OCI-LY3 (cell line): ENCODE measurements at regions not wholly inside any gene's neighbourhood (a gene's known extent, or its start where the extent isn't known, plus 50 kb on each side); places are given as distances from the start of the nearest gene placed in this dataset.
A peak's percentile ranks its signal among the peaks of the same experiment; 100 is the strongest.

ENCODE experiments used
- H2AFZ ChIP-seq: fragments of 200-600, 300-600 bp; shearing (Covaris generic); 2 replicates; pipeline ENCODE4 v1.6.0; 2014; ENCODE audit warnings: antibody characterized with exemption, low read depth, low read length
- H3K27ac ChIP-seq: fragments of 200-600, 300-600 bp; sonication (generic); 2 replicates; pipeline ENCODE4 v1.5.1; 2014; ENCODE audit warnings: mild to moderate bottlenecking, low read length, moderate library complexity, mixed read lengths
- H3K27me3 ChIP-seq: fragments of 200-600, 300-600 bp; sonication (generic); 2 replicates; pipeline ENCODE4 v1.6.1; 2014; ENCODE audit warnings: low read depth, low read length, mixed read lengths
- H3K36me3 ChIP-seq: fragments of 200-600, 300-600 bp; sonication (generic); replicated peaks from 2 replicates; pipeline ENCODE3; 2014; ENCODE audit warnings: low read depth, low read length, mixed read lengths
- H3K4me1 ChIP-seq: fragments of 300-600, 200-600 bp; sonication (generic); 2 replicates; pipeline ENCODE4 v1.6.1; 2014; ENCODE audit warnings: low read length, mixed read lengths
- H3K4me2 ChIP-seq: fragments of 200-600, 300-600 bp; sonication (generic); 2 replicates; pipeline ENCODE4 v1.6.1; 2014; ENCODE audit warnings: low read length, mixed read lengths
- H3K4me3 ChIP-seq: fragments of 300-600, 200-600 bp; sonication (generic); 2 replicates; pipeline ENCODE4 v1.5.1; 2014; ENCODE audit warnings: antibody characterized with exemption, mild to moderate bottlenecking, low read length, moderate library complexity
- H3K79me2 ChIP-seq: fragments of 300-600, 200-600 bp; shearing (Covaris generic); 2 replicates; pipeline ENCODE4 v1.6.1; 2014; ENCODE audit warnings: mild to moderate bottlenecking, low read length, mixed read lengths
- H3K9ac ChIP-seq: fragments of 300-600, 200-600 bp; shearing (Covaris generic); 2 replicates; pipeline ENCODE4 v1.6.0; 2014; ENCODE audit warnings: mild to moderate bottlenecking, low read length, moderate library complexity
- H3K9me3 ChIP-seq: fragments of 200-600, 300-600 bp; shearing (Covaris generic); 2 replicates; pipeline ENCODE4 v1.6.1; 2014; ENCODE audit warnings: low read length, mixed read lengths; ENCODE audit not compliant: insufficient read depth
- H4K20me1 ChIP-seq: fragments of 200-600, 300-600 bp; sonication (generic); 2 replicates; pipeline ENCODE4 v1.6.1; 2016; ENCODE audit warnings: low read length, mixed read lengths; ENCODE audit not compliant: insufficient read depth
- CTCF ChIP-seq: fragments of 200-600, 300-600 bp; sonication (generic); IDR thresholded peaks from 2 replicates; pipeline ENCODE4 v1.5.1; 2014; ENCODE audit warnings: antibody characterized with exemption, low read length, low read depth
- EZH2phosphoT487 ChIP-seq: fragments of 200-600 bp; shearing (Covaris generic); IDR thresholded peaks from 2 replicates; pipeline ENCODE4 v1.6.1; 2018; ENCODE audit warnings: antibody characterized with exemption, mixed run types, low read depth

- Histone ChIP-seq H3K27me3 (no peaks in the 10 kb centered on the region), H4K20me1 (no peaks in the 10 kb centered on the region), H3K4me2 (no peak overlapping the region), H3K9ac (no peak overlapping the region), H3K9me3 (no peaks in the 10 kb centered on the region), H2AFZ (no peak overlapping the region), H3K36me3 (no peaks in the 10 kb centered on the region), H3K4me3 (no peak overlapping the region), H3K4me1 (no peaks in the 10 kb centered on the region), H3K79me2 (no peaks in the 10 kb centered on the region), H3K27ac (no peak overlapping the region)
- no peak for TF ChIP-seq CTCF
- no peak for TF ChIP-seq EZH2phosphoT487
Observed at GRCh38 chr2:76461431-76461830, 750.7 kb upstream of the GCFC2 start.

- no peak for TF ChIP-seq CTCF
- TF ChIP-seq EZH2phosphoT487, result no peak
- Histone ChIP-seq H3K4me3 (no peak overlapping the region), H3K4me2 (no peak overlapping the region), H3K4me1 (peaks cover under 1% of the 10 kb centered on the region), H3K27ac (no peak overlapping the region), H3K27me3 (no peaks in the 10 kb centered on the region), H3K9ac (no peak overlapping the region), H4K20me1 (no peaks in the 10 kb centered on the region), H2AFZ (no peak overlapping the region), H3K9me3 (no peaks in the 10 kb centered on the region), H3K36me3 (no peaks in the 10 kb centered on the region), H3K79me2 (no peaks in the 10 kb centered on the region)
Observed at GRCh38 chr2:76455910-76456309, 745.2 kb upstream of the GCFC2 start.

DNA sequence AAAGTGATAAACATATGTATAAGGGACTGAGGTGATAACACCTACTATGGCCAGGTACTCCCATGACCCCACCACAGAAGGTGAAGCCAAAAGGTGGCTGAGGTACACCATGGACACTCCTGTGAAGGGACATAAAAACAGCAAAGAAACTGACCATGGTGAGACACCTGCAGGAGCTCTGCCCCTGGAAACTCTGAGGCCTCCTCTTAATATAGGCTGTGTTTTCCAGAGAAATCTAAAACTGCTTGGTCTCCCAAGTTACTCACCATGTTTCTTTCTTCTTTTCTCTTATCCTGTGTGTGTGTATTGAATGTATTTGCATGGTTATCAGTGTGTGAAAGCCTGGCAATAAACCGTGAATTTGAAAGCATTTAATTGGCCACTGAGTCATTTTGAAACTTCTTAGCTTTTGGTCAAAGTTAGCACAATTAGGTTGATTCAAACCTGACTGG lies 739.3 kb upstream of the GCFC2 start:
- Histone ChIP-seq H3K4me3 (no peak overlapping the region; the same call in 1 of the 2 replicates), H3K27ac (no peak overlapping the region), H2AFZ (no peak overlapping the region), H3K9ac (no peak overlapping the region), H3K9me3 (no peaks in the 10 kb centered on the region), H4K20me1 (no peaks in the 10 kb centered on the region), H3K27me3 (no peaks in the 10 kb centered on the region), H3K4me2 (peak overlapping the region; percentile 31), H3K4me1 (peaks cover 18% of the 10 kb centered on the region), H3K36me3 (no peaks in the 10 kb centered on the region), H3K79me2 (no peaks in the 10 kb centered on the region)
- TF ChIP-seq EZH2phosphoT487 (no peak), CTCF (no peak)

DNA sequence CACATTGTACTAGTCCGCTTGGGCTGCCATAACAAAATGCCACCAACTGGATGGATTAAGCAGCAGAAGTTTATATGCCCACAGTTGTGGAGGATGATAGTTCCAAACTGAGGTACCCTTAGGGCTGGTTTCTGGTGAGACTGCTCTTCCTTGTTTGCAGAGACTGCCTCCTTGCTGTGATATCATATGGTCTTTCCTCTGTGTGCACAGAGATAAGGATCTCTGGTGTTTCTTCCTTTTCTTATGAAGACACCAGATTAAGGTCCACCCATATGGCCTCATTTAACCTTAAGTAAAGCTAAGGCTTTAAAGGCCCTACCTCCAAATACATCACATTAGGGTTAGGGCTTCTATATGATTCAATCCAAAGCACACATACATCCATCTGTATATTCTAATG lies 738.2 kb upstream of the GCFC2 start:
- Histone ChIP-seq H3K4me3 (no peak overlapping the region), H3K27me3 (no peaks in the 10 kb centered on the region), H3K9me3 (no peaks in the 10 kb centered on the region), H3K36me3 (no peaks in the 10 kb centered on the region), H4K20me1 (no peaks in the 10 kb centered on the region), H3K4me2 (no peak overlapping the region), H3K27ac (no peak overlapping the region), H2AFZ (no peak overlapping the region), H3K4me1 (peaks cover 18% of the 10 kb centered on the region), H3K9ac (no peak overlapping the region), H3K79me2 (no peaks in the 10 kb centered on the region)
- TF ChIP-seq CTCF (no peak), EZH2phosphoT487 (no peak)
